MM.1S (cell line): ENCODE measurements at regions not wholly inside any gene's neighbourhood (a gene's known extent, or its start where the extent isn't known, plus 50 kb on each side); places are given as distances from the start of the nearest gene placed in this dataset.
"Not testable (repeated sequence)": the region's sequence is repeated elsewhere in the genome, so short reads cannot be mapped to it uniquely, and the experiment has no call there.

Experiments used
- DNase-seq: peaks from one replicate; pipeline ENCODE4 v3.0.0-alpha.2; 2015
- H2AFZ ChIP-seq: fragments of 300-600 bp; sonication (generic); 2 replicates; pipeline ENCODE4 v1.6.0; 2016; ENCODE audit warnings: antibody characterized with exemption, low read length
- H3F3A ChIP-seq: fragments of 300-600 bp; sonication (generic); 2 replicates; pipeline ENCODE4 v1.6.1; 2016; ENCODE audit warnings: mild to moderate bottlenecking, antibody characterized with exemption, low read length, moderate library complexity, mixed read lengths; ENCODE audit not compliant: insufficient read depth
- H3K27ac ChIP-seq: fragments of 300-600 bp; sonication (generic); 2 replicates; pipeline ENCODE4 v1.5.1; 2016; ENCODE audit warnings: mild to moderate bottlenecking, low read length
- H3K27me3 ChIP-seq: fragments of 300-600 bp; sonication (generic); replicated peaks from 2 replicates; pipeline ENCODE4 v1.6.0; 2016; ENCODE audit warnings: low read length; ENCODE audit not compliant: insufficient read depth
- H3K36me3 ChIP-seq: fragments of 300-600 bp; sonication (generic); replicated peaks from 2 replicates; pipeline ENCODE4 v1.6.1; 2016; ENCODE audit warnings: mild to moderate bottlenecking, low read length, mixed read lengths; ENCODE audit not compliant: insufficient read depth
- H3K4me1 ChIP-seq: fragments of 300-600 bp; sonication (generic); 2 replicates; pipeline ENCODE4 v1.6.1; 2016; ENCODE audit warnings: low read length, mixed read lengths
- H3K4me2 ChIP-seq: fragments of 300-600 bp; sonication (generic); 2 replicates; pipeline ENCODE4 v1.6.0; 2016; ENCODE audit warnings: low read depth, low read length
- H3K4me3 ChIP-seq: fragments of 300-600 bp; sonication (generic); 2 replicates; pipeline ENCODE4 v1.5.1; 2016; ENCODE audit warnings: low read length, mixed read lengths
- H3K79me2 ChIP-seq: fragments of 300-600 bp; sonication (generic); 2 replicates; pipeline ENCODE4 v1.6.1; 2016; ENCODE audit warnings: mixed run types, low read length, mixed read lengths
- H3K9ac ChIP-seq: fragments of 300-600 bp; sonication (generic); 2 replicates; pipeline ENCODE4 v1.6.1; 2016; ENCODE audit warnings: low read length, mixed read lengths
- H3K9me2 ChIP-seq: fragments of 300-600 bp; sonication (generic); replicated peaks from 2 replicates; pipeline ENCODE4 v1.6.1; 2016; ENCODE audit warnings: mild to moderate bottlenecking, low read length, mixed read lengths; ENCODE audit not compliant: insufficient read depth
- H3K9me3 ChIP-seq: fragments of 300-600 bp; sonication (generic); replicated peaks from 2 replicates; pipeline ENCODE4 v1.6.1; 2016; ENCODE audit warnings: mild to moderate bottlenecking, low read length, mixed read lengths; ENCODE audit not compliant: insufficient read depth
- H4K20me1 ChIP-seq: fragments of 300-600 bp; sonication (generic); 2 replicates; pipeline ENCODE4 v1.6.1; 2016; ENCODE audit warnings: mild to moderate bottlenecking, low read length, moderate library complexity, mixed read lengths; ENCODE audit not compliant: insufficient read depth

GRCh38 chr2:111436411-111436810, 315.7 kb downstream of the BCL2L11 start:
- not testable (repeated sequence) for H3K36me3 ChIP-seq, H3K4me1 ChIP-seq, H2AFZ ChIP-seq, H3K4me3 ChIP-seq, H3K9me3 ChIP-seq, H3K9ac ChIP-seq, H3K27me3 ChIP-seq, H3K27ac ChIP-seq, H4K20me1 ChIP-seq, H3K9me2 ChIP-seq, H3K4me2 ChIP-seq, H3F3A ChIP-seq, DNase-seq
- H3K79me2 ChIP-seq: peaks cover 37% of the 10 kb centered on the region

- H3K36me3 ChIP-seq, H3K27me3 ChIP-seq, H3K4me2 ChIP-seq, H4K20me1 ChIP-seq, H2AFZ ChIP-seq, H3K4me3 ChIP-seq, H3K9me3 ChIP-seq, H3K9ac ChIP-seq, H3K4me1 ChIP-seq, H3K27ac ChIP-seq, H3K9me2 ChIP-seq, H3F3A ChIP-seq, DNase-seq: not testable (repeated sequence)
- peaks cover 39% of the 10 kb centered on the region for H3K79me2 ChIP-seq
Measured at GRCh38 chr2:111437288-111437990, 316.7 kb downstream of the BCL2L11 start.

GRCh38 chr2:111438161-111438560, 317.4 kb downstream of the BCL2L11 start:
- H3K4me3 ChIP-seq, DNase-seq, H3F3A ChIP-seq, H3K27me3 ChIP-seq, H3K9me3 ChIP-seq, H3K4me1 ChIP-seq, H3K9ac ChIP-seq, H3K4me2 ChIP-seq, H3K27ac ChIP-seq, H4K20me1 ChIP-seq, H3K9me2 ChIP-seq, H2AFZ ChIP-seq, H3K36me3 ChIP-seq: not testable (repeated sequence)
- H3K79me2 ChIP-seq: peaks cover 36% of the 10 kb centered on the region

GRCh38 chr2:111439237-111439636, 318.5 kb downstream of the BCL2L11 start:
- not testable (repeated sequence) for H3K9me2 ChIP-seq, H3K9me3 ChIP-seq, H2AFZ ChIP-seq, H3K27me3 ChIP-seq, H3F3A ChIP-seq, H3K4me1 ChIP-seq, H3K4me2 ChIP-seq, DNase-seq, H3K36me3 ChIP-seq, H3K9ac ChIP-seq, H3K4me3 ChIP-seq, H4K20me1 ChIP-seq, H3K27ac ChIP-seq
- H3K79me2 ChIP-seq: peaks cover 27% of the 10 kb centered on the region

GRCh38 chr2:111441614-111442013, 320.9 kb downstream of the BCL2L11 start:
- H3K9ac ChIP-seq, H4K20me1 ChIP-seq, H3K9me2 ChIP-seq, H3K27me3 ChIP-seq, H3K27ac ChIP-seq, H3K9me3 ChIP-seq, H3K4me2 ChIP-seq, H3K36me3 ChIP-seq, H3F3A ChIP-seq, H3K4me1 ChIP-seq, H3K4me3 ChIP-seq, H2AFZ ChIP-seq: not testable (repeated sequence)
- H3K79me2 ChIP-seq: peaks cover 16% of the 10 kb centered on the region
- peak; percentile 4 for DNase-seq

GRCh38 chr2:111442767-111443454, 322.2 kb downstream of the BCL2L11 start:
- not testable (repeated sequence) for H3K36me3 ChIP-seq, H3K4me3 ChIP-seq, DNase-seq, H3K4me2 ChIP-seq, H4K20me1 ChIP-seq, H2AFZ ChIP-seq, H3K4me1 ChIP-seq, H3K9ac ChIP-seq, H3K9me3 ChIP-seq, H3K27me3 ChIP-seq, H3F3A ChIP-seq, H3K9me2 ChIP-seq, H3K27ac ChIP-seq
- peaks cover 16% of the 10 kb centered on the region for H3K79me2 ChIP-seq

- not testable (repeated sequence) for H3K4me3 ChIP-seq, H2AFZ ChIP-seq, H3K36me3 ChIP-seq, H3K9me2 ChIP-seq, DNase-seq, H4K20me1 ChIP-seq, H3K9me3 ChIP-seq, H3K4me2 ChIP-seq, H3F3A ChIP-seq, H3K27ac ChIP-seq, H3K4me1 ChIP-seq, H3K9ac ChIP-seq, H3K27me3 ChIP-seq
- peaks cover 18% of the 10 kb centered on the region for H3K79me2 ChIP-seq
Measured at GRCh38 chr2:111444516-111444915, 323.8 kb downstream of the BCL2L11 start.
